ENCODE measurements at regions not wholly inside any gene's neighbourhood (a gene's known extent, or its start where the extent isn't known, plus 50 kb on each side); places are given as distances from the start of the nearest gene placed in this dataset.

GRCh38 chr6:8193541-8193940, 91.2 kb upstream of the EEF1E1 start:
- TF ChIP-seq POLR2A (IDR thresholded peaks at IDR 0.05; ENCODE audit: low read depth, low read length) (no peak), SREBF1 (IDR thresholded peaks at IDR 0.05; ENCODE audit: low read length) (no peak), CHD4 (IDR thresholded peaks at IDR 0.05) (no peak), NR2C2 (IDR thresholded peaks at IDR 0.05; ENCODE audit: borderline replicate concordance, control insufficient read depth, insufficient read length, low read depth) (no peak), NR2F1 (conservative IDR thresholded peaks at IDR 0.05) (no peak), YY1 (IDR thresholded peaks at IDR 0.05; ENCODE audit: low read depth, low read length) (no peak), IRF4 (IDR thresholded peaks at IDR 0.05; ENCODE audit: low read depth, low read length) (no peak), PBX3 (IDR thresholded peaks at IDR 0.05; ENCODE audit: insufficient replicate concordance, low read depth, low read length) (no peak), MXI1 (IDR thresholded peaks at IDR 0.05; ENCODE audit: low read depth, low read length) (no peak), EZH2 (IDR thresholded peaks at IDR 0.05; ENCODE audit: borderline replicate concordance, control insufficient read depth, low read depth, low read length) (no peak)
